Heart left ventricle (tissue), 16 donors: ENCODE measurements at regions not wholly inside any gene's neighbourhood (a gene's known extent, or its start where the extent isn't known, plus 50 kb on each side); places are given as distances from the start of the nearest gene placed in this dataset.
"Not testable (repeated sequence)": the region's sequence is repeated elsewhere in the genome, so short reads cannot be mapped to it uniquely, and the experiment has no call there.

Experiments used
- ATAC-seq, 4 donors: fragments of 200-7000 bp; cut with Tn5 transposase; one replicate each; pipeline ENCODE4 v1.9.1; 2020 to 2022; ENCODE audit warnings: moderate library complexity in 4 of 4, mild to moderate bottlenecking in 3 of 4, moderate number of reproducible peaks in 1 of 4
- DNase-seq, 5 donors: peaks; one replicate each; pipeline ENCODE4 v3.0.0-alpha.2; 2020
- H3K27ac ChIP-seq, 12 donors: fragments of 200-600 bp; sonication (generic) in 4 of 12; one replicate each; pipeline versions ENCODE4 v1.5.0 to v1.8.0; 2016 to 2022; ENCODE audit warnings: mild to moderate bottlenecking in 2 of 12
- H3K27me3 ChIP-seq, 9 donors: fragments of 200-600 bp; sonication (generic) in 2 of 9; one replicate each; pipeline versions ENCODE4 v1.5.1 to v1.8.0; 2016 to 2022; ENCODE audit warnings: mild to moderate bottlenecking in 3 of 9
- H3K36me3 ChIP-seq, 9 donors: fragments of 200-600 bp; sonication (generic) in 2 of 9; one replicate each; pipeline versions ENCODE4 v1.5.0 to v1.8.0; 2018 to 2022; ENCODE audit warnings: mild to moderate bottlenecking in 2 of 9
- H3K4me1 ChIP-seq, 12 donors: fragments of 200-600 bp; sonication (generic) in 4 of 12; one replicate each; pipeline versions ENCODE4 v1.5.0 to v1.8.0; 2016 to 2022; ENCODE audit warnings: mild to moderate bottlenecking in 3 of 12
- H3K4me3 ChIP-seq, 12 donors: fragments of 200-600 bp; sonication (generic) in 4 of 12; one replicate each; pipeline versions ENCODE4 v1.5.0 to v1.8.0; 2017 to 2022; ENCODE audit warnings: mild to moderate bottlenecking in 9 of 12, moderate library complexity in 4 of 12
- H3K9me3 ChIP-seq, 12 donors: fragments of 200-600 bp; sonication (generic) in 4 of 12; one replicate each; pipeline versions ENCODE4 v1.5.0 to v1.8.0; 2016 to 2022; ENCODE audit warnings: mild to moderate bottlenecking in 1 of 12
- CTCF ChIP-seq, 12 donors: fragments of 200-600 bp; sonication (generic) in 4 of 12; IDR thresholded peaks; one replicate each; pipeline versions ENCODE4 v1.5.0 to v1.8.0; 2018 to 2022; ENCODE audit warnings: antibody characterized with exemption in 12 of 12, mild to moderate bottlenecking in 5 of 12
- POLR2A ChIP-seq, 2 donors: fragments of 450-650 bp; IDR thresholded peaks; one replicate each; pipeline ENCODE4 v1.6.1; 2017; ENCODE audit warnings: antibody characterized with exemption in 2 of 2, mild to moderate bottlenecking in 2 of 2, moderate library complexity in 2 of 2
- WGBS, 4 donors: extraction: QIAGEN DNeasy Blood & Tissue Kit in 2 of 4; methylation state at CpG; one replicate each; pipeline versions ENCODE4 v1.1.5 to v1.1.7; 2013 to 2018; 5-methylcytosine and 5-hydroxymethylcytosine counted together
- intact Hi-C, 10 donors: fragments of 100-400 bp; cut with DNase I; formaldehyde crosslinking; loops; one replicate each; pipeline versions ENCODE4 v1.11.1 to v1.14.2; 2022
- donor health status: ischemic (EF 13 %, LVEDD 7.1; RV severe dilation, severe dysfunction).
- donor health status: healthy with polysubstance abuse.
- donor health status: DM: no; HTN: yes; CAD: no.
- donor health status: DM: no; HTN: no; CAD: no.
- donor health status: ischemic (EF 25% LVEDD 6.9; RV normal size, moderate dysfunction).
- donor health status: ischemic (EF 25% LVEDD 5.7; RV mildly dilated, moderate dysfunction).
- donor health status: healthy.
- donor health status: DM: yes; HTN: yes; CAD: no.
- donor health status: ischemic (EF 35%, LVEDD 5.7; RV mildly dilated, moderate dysfunction).
- donor health status: nonischemic (EF 11% LVEDD 7.7; RV severe dilation, severe dysfunction).
- donor health status: DM: yes; HTN: yes; CAD: no.
- donor health status: PGD.
- donor health status: ischemic (EF 29% LVEDD 5.4; RV normal size, mild dysfunction).
- donor health status: nonischemic (EF 23%, LVEDD 6.1; RV moderate dilation, normal function).

GRCh38 chr12:87556985-87557384, 472.2 kb downstream of the C12orf50 start:
- no peak for ATAC-seq
- no peak for DNase-seq
- H3K4me1 ChIP-seq, result no peaks in the 10 kb centered on the region
- H3K27ac ChIP-seq, result no peak overlapping the region
- no peaks in the 10 kb centered on the region for H3K27me3 ChIP-seq
- H3K36me3 ChIP-seq, result no peaks in the 10 kb centered on the region
- 79 to 83% (median 80%) methylated on average over 5 of the region's 5 CpGs for WGBS, 4 donors
- intact Hi-C loops, result no loop called here
- peaks cover 0 to 11% (median 0%) of the 10 kb centered on the region in 12 donors for H3K9me3 ChIP-seq
- no peak for TF ChIP-seq POLR2A (IDR thresholded peaks at IDR 0.05)
- no peak for TF ChIP-seq CTCF (IDR thresholded peaks at IDR 0.05)
- H3K4me3 ChIP-seq, result no peak overlapping the region

- DNase-seq, ATAC-seq, H3K27ac ChIP-seq, H3K4me3 ChIP-seq, H3K36me3 ChIP-seq, H3K4me1 ChIP-seq, H3K9me3 ChIP-seq, H3K27me3 ChIP-seq, intact Hi-C loops: not testable (repeated sequence)
- WGBS, 4 donors, result 67 to 89% (median 82%) methylated on average over 4 to 5 of the region's 5 CpGs
These were observed 498.0 kb downstream of the C12orf50 start for GRCh38 chr12:87531213-87531612.

- H3K9me3 ChIP-seq, result peaks cover 0 to 6% (median 0%) of the 10 kb centered on the region in 12 donors
- H3K4me1 ChIP-seq, result no peaks in the 10 kb centered on the region
- ATAC-seq, result no peak
- WGBS, 4 donors, result 76 to 88% (median 85%) methylated on average over 1 of the region's 1 CpG
- intact Hi-C loops, result no loop called here
- DNase-seq, result no peak
- no peak overlapping the region for H3K27ac ChIP-seq
- TF ChIP-seq POLR2A (IDR thresholded peaks at IDR 0.05), result no peak
- TF ChIP-seq CTCF (IDR thresholded peaks at IDR 0.05), result no peak
- no peaks in the 10 kb centered on the region for H3K27me3 ChIP-seq
- H3K4me3 ChIP-seq, result no peak overlapping the region
- H3K36me3 ChIP-seq, result no peaks in the 10 kb centered on the region
These were observed 499.8 kb downstream of the C12orf50 start for GRCh38 chr12:87529413-87529812.

DNA sequence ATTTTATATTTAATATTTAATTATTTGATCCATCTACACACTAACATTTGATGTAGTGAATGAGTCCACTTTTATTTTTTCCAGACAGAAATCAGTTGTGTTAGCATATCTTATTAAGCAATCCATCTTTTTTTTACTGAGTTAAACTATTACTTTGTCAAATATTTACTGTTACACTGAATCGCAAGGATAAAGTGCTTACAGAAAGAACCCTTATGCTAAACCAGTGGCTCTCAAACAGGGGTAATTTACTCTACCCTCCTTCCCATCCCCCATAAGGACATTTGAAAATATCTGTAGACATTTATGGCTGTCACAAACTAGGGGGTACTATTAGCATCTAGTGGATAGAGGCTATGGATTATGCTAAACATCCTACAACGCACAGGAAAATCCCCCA, 508.2 kb downstream of the C12orf50 start:
- no peak for DNase-seq
- 85 to 93% (median 90%) methylated on average over 2 of the region's 2 CpGs for WGBS, 4 donors
- intact Hi-C loops, result no loop called here
- H3K4me3 ChIP-seq, result no peak overlapping the region
- H3K27ac ChIP-seq, result no peak overlapping the region
- no peaks in the 10 kb centered on the region for H3K9me3 ChIP-seq
- H3K4me1 ChIP-seq, result peaks cover 0 to 3% (median 0%) of the 10 kb centered on the region in 12 donors
- TF ChIP-seq CTCF (IDR thresholded peaks at IDR 0.05) (no peak), POLR2A (IDR thresholded peaks at IDR 0.05) (no peak)
- no peak for ATAC-seq
- no peaks in the 10 kb centered on the region for H3K36me3 ChIP-seq
- no peaks in the 10 kb centered on the region for H3K27me3 ChIP-seq

- intact Hi-C loops, result no loop called here
- no peak overlapping the region for H3K27ac ChIP-seq
- ATAC-seq (no peak), DNase-seq (no peak)
- peaks cover 0 to 3% (median 0%) of the 10 kb centered on the region in 12 donors for H3K4me1 ChIP-seq
- no peak overlapping the region for H3K4me3 ChIP-seq
- H3K9me3 ChIP-seq, result no peaks in the 10 kb centered on the region
- WGBS, 4 donors, result 61 to 80% (median 70%) methylated on average over 1 of the region's 1 CpG
- H3K36me3 ChIP-seq, result no peaks in the 10 kb centered on the region
- no peaks in the 10 kb centered on the region for H3K27me3 ChIP-seq
- TF ChIP-seq POLR2A (IDR thresholded peaks at IDR 0.05) (no peak), CTCF (IDR thresholded peaks at IDR 0.05) (no peak)
These were observed 510.7 kb downstream of the C12orf50 start for GRCh38 chr12:87518481-87518880.
